ENCODE measurements at regions not wholly inside any gene's neighbourhood (a gene's known extent, or its start where the extent isn't known, plus 50 kb on each side); places are given as distances from the start of the nearest gene placed in this dataset.

GRCh38 chr2:240209493-240209892, 69.0 kb upstream of the OTOS start:
- DNase-seq = no peak

DNA sequence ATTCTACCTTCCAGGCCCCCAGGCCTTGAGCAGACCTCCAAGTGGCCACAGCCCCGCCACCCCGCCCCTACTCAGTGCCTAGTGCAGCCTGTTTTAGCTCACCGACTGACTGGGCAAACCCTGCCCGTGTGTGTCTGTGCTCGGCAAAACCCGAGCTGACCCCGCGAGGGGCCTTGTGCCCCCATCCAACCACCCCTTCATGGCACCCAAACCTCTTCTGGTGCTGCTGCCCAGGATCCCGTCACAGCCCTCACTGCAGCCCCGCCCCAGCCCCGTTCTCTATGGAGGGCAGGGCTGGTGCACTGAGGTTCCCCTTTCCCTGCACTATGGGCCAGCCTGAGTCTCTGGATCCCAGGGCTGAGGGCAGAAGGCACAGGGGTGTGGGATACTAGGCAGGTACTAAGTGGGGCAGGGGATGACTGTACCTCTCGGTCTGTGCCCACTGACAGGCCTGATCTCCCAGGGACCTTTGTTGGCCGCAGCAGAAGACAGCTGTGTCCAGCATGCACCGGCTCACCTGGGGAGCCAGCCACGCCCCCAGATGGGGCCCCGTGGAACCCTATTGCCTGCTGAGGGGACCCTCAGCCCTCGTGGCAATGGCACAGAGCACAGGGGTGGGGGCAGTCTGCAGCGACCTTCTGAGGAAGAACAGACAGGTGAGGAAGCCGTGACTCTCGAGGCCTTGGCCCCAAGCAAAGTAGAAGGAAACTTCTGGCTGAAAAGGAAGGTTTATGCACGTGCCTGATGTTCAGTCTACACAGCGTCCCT, 69.9 kb upstream of the OTOS start:
- DNase-seq = no peak

GRCh38 chr2:240211096-240211495, 70.6 kb upstream of the OTOS start:
- no peak for DNase-seq

DNA sequence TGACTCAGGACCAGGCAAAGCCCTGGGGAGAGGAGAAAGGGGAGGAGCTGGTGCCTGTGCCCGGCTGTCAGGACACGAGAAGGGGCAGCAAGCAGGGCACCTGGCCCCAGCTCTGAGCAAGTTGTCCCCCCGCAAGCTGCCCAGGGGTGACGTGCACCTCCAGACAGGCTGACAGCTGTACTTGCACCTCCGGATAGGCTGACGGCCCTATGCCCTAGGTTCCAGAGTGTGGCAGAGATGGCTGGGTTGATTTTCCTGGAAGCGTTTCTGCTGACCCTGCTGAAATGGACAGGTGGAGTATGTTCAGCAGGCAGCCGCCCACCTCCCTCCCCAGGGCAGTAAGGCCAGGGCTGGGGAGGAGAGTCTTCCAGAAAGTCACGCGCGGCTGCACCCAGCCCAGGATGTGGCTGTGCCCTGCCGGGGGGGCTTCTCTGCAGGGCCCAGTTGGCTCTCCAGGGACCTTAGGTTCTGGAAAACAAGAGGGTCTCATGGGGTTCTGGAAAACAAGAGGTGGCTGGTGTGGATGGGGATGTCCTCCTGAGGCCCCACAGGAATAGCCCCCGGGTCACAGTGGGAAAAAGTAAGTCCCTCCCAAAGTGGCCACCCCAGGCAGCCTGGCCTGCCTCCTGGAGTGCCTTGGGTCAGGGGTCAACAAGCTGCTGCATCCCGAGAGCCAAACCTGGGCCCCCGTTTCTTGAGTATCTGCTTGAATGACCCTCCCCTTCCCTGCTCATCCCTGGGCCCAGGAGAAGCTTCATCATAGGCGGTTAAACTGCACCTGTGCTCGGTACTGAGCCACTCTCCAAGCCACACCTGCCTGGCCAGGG, 71.4 kb upstream of the OTOS start:
- DNase-seq = no peak

- DNase-seq = no peak
These were observed 72.2 kb upstream of the OTOS start for GRCh38 chr2:240212425-240213225.

DNA sequence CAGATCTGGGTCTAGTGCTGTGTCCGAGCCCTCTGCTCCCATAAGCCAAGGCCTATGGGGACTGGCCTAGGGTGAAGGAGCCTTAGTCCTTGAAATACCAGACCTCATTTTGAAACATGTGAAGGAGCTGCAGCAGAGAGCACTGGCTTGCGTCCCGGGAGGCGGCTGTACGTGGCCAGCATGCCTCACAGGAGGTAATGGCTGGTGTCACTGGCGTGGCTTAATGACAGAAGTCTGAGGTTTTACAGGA, 72.7 kb upstream of the OTOS start:
- no peak for DNase-seq

DNA sequence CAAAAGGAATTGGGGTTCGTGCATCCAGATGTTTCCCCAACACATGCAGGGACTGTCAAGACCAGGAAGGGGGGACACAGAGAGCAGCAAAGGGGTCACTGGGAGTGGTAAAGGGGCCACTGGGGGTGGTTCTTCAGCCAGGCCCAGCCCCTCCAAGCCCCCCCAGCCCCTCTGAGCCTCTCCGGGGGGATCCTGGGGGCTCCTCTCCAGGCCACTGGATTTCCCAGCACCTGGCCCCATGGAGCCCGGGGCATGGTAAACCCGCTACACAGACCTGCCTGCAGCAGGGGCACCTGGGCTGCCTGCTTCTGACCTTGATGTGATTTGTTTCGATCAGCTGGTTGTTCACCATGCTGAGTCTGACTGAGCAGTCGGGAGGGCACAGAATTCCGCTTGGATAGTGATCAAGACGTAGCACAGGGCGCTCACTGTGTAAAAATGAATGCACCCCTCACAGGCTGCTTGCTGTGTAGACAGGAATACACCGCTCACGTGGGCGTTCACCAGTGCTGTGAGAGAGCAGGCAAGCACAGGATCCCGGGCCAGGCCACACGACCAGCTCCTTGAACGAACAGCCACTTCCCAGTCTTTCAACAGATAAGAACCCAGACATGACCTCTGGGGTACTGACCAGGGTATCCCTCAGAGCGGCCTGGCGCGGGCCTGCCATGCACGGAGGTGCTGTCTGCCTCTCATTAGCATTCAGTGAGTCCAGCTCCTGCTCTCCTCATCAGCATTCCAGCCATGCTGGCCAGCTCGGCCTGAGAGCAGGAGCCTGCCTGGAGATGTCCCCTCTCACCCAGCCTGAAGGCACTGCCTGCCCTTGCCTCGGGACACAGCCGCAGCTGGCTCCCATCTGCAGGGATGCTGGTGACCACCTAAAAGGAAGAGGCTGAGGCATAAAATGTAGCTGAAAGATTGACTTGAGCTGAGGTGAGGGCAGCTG, 73.3 kb upstream of the OTOS start:
- no peak for DNase-seq

- no peak for DNase-seq
These were observed 74.6 kb upstream of the OTOS start for GRCh38 chr2:240214790-240215675.

DNA sequence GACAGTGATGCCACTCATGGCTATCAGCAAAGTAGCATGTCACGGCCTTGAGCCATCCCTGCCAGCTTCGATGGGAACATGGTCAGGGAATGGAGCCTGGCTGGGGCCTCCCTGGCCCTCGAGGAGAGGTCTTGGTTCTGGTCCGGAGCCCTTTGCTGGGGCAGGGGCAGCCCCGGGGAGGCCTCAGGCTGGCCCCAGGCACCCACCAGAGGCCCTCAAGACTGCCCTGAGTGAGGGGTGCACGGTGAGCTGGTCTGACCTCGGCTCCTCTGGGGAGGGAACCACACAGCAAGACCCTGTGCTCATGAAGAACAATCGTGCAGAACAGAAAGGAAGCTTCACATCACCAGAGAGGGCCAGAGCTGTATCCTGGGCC, 75.2 kb upstream of the OTOS start:
- DNase-seq = no peak

DNA sequence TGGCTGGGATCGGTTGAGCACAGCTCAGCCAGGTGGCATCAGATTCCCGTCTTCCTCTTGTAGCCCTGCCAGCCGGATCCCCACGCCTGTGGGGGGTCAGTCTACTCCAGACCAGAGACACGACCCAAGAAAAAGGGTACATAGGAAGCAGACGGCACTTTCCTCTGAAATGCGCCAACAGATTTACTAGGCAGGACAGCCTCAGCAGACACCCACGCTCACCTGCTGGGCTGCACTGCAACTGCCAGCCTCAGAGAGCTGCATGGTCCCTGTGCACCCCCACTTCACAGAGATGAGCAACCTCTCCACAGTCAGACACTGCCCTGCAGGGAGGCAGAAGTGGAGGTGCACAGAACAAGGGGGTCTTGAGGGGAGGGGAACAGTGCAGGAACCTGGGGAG, 75.7 kb upstream of the OTOS start:
- DNase-seq = no peak

DNA sequence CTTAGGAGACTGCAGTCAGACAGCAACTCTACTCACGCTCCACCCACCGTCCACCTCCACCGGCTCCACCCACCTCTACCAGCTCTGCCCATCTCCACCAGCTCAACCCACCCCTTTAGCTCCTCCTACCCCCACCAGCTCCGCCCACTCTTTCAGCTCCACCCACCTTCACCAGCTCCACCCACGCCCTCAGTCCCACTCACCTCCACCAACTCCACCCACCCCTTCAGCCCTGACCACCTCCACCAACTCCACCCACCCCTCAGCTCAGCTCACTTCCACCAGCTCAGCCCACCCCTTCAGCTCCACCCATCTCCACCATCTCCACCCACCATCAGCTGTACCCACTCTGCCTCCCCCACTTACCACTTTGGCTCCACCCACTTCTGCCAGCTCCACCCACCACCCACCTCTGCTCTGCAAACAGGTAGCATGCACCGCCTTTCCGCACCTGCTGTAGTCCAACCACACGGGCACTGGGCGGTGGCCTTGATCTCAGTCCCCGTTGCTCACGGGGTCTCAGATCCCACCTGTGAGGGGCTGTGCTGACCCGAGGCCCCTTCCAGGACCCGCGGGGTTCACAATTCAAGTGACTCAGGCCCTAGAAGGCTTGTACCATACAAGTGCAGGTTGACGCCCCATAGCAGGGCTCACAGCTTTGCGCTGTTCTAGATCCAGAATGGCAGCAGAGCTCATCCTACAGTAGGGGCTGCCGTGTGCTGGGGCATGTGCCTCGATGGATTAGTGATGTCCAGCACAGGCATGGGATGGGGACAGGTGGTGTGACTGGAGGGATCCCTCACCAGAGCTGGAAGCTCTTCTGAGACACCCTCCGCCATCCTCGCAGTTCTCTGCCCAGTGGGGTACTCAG, 77.2 kb upstream of the OTOS start:
- DNase-seq = no peak

DNA sequence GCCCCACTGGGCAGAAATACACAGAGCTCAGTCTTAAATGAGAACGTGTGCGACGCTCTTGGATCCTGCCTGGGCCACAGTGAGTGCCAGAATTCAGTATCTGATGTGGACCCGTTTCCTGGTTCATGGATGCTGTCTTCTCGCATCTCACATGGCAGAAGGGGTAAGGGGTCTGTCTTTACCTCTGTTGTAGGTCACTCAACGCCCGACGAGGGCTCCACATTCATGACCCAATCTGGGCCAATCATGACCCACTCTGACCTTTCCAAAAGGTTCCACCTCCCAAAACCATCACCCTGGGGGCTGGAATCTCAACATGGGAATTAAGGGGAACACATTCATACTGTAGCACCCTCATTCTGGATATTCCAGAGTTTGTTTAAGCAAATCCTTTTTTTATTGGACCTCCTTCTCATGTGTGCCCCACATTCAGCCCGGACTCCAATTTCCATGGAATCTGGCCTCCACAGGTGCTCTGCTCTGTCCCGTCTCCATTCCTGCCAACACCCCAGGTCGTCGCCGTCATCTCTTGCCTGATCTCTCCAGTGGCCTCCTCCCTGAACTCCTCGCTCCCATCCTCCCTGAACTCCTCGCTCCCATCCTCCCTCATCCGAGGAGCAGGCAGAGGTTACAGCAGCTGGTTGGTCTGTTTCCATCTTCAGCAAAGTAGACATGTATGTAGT, 78.9 kb upstream of the OTOS start:
- DNase-seq = no peak

DNA sequence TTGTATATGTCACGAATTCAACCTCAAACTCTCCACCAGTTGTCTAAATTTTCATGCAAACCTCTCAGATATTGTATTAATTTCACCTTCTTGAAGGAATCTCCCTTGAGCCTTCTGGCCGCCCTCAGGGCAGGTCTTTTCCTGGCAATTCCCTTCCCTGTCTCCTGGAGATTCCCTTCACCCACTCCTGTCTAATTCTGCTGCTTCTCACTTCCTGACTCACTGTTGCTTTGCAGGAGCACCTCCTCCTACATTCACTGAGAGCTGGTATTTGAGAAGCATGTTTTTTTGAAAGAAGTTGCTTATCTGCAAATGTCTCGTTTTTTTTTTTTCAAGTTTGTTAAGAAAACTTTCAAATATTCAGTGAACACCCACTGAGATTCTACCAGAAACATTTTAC, 79.9 kb upstream of the OTOS start:
- no peak for DNase-seq

DNA sequence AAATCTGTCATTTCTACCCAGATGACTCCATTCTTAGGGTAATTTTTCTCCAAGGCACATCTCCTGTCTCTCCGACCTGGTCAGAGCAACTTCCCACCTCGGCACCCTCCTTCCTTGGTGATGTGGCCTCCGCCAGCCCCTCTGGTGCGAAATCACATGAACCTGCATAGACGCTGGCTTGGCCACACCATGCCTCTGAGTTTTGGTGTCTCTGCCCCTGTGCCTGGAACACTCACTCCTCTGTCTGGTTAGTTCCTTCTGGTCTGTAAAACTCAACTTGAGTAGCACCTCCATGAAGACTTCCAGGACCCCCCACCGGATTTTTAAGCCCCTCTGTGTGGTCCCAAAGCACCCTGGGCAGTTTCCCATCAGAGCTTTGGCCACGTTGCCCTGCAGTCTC, 83.2 kb upstream of the OTOS start:
- DNase-seq = no peak

- no peak for DNase-seq
These were observed 84.2 kb upstream of the OTOS start for GRCh38 chr2:240224676-240225075.

GRCh38 chr2:240225131-240225530, 84.7 kb upstream of the OTOS start:
- no peak for DNase-seq

GRCh38 chr2:240225660-240226475, 85.4 kb upstream of the OTOS start:
- DNase-seq = no peak

DNA sequence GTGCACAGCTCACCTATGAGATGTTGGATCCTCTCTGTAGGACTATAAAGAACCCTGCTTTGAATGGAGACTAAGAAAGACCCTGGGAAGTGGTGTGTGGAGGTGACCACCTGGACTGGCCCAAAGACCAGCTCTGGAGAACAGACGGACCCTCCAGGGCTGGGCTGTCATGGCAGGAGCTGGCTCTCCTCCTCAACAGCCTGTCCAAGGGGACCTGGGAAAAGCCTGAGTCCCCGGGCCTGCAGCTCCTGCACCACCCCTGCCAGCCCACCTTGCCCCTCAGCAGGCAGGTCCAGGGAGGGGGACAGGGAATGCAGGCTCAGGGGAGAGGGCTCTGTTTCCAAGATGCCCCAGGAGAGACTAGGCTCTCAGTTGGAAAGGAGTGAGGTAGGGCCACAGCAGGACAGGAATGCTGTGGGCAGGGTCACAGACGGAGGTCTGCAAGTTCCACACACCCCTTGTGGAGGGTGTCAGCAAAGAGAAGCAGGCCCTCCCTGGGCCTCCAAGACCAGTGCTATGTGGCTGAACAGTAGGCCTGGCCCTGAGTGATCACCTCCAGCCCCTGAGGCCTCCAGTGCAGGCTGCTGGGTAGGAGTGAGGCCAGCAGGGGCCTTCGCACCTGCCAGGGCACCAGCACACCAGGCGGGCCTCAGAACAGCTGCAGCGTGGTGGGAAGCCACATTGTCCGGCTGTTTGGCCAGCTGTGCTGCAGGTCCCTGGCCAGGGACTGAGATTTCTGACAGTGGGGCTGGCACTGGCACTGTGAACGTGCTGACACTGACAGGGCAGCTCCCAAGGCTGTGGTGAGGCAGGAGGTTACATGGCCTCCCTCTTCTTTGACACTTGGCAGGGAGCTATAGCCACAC, 86.4 kb upstream of the OTOS start:
- no peak for DNase-seq
